Activated naive CD4-positive, alpha-beta T cell treated with anti-CD3 and anti-CD28 coated beads for 36 hours (primary cell): ENCODE measurements at regions not wholly inside any gene's neighbourhood (a gene's known extent, or its start where the extent isn't known, plus 50 kb on each side); places are given as distances from the start of the nearest gene placed in this dataset.

Experiments used
- CTCF ChIA-PET: fragments of 350-600 bp; sonication (Branson Sonifier 250); formaldehyde crosslinking; loops from one replicate; lab custom pipeline; 2021; ENCODE audit warnings: antibody characterized with exemption; lab: Charles Lee
- DNase-seq: peaks from one replicate; pipeline ENCODE4 v3.0.0-alpha.2; 2020
- H3K27ac Mint-ChIP-seq: one replicate; pipeline ENCODE4 v1.8.0; 2021; ENCODE audit warnings: mild to moderate bottlenecking, mixed read lengths
- H3K27me3 Mint-ChIP-seq: one replicate; pipeline ENCODE4 v1.8.0; 2021; ENCODE audit warnings: low read depth, mixed read lengths
- H3K36me3 Mint-ChIP-seq: one replicate; pipeline ENCODE4 v1.8.0; 2021; ENCODE audit warnings: low read depth, mixed read lengths
- H3K4me1 Mint-ChIP-seq: one replicate; pipeline ENCODE4 v1.8.0; 2021; ENCODE audit warnings: low read depth, mixed read lengths
- H3K4me3 Mint-ChIP-seq: one replicate; pipeline ENCODE4 v1.8.0; 2021; ENCODE audit warnings: mild to moderate bottlenecking, moderate library complexity, mixed read lengths
- H3K9me3 Mint-ChIP-seq: one replicate; pipeline ENCODE4 v1.8.0; 2021; ENCODE audit warnings: mixed read lengths
- intact Hi-C: fragments of 100-400 bp; cut with micrococcal nuclease; formaldehyde crosslinking; loops from one replicate; pipeline ENCODE4 v1.15.1; 2023

DNA sequence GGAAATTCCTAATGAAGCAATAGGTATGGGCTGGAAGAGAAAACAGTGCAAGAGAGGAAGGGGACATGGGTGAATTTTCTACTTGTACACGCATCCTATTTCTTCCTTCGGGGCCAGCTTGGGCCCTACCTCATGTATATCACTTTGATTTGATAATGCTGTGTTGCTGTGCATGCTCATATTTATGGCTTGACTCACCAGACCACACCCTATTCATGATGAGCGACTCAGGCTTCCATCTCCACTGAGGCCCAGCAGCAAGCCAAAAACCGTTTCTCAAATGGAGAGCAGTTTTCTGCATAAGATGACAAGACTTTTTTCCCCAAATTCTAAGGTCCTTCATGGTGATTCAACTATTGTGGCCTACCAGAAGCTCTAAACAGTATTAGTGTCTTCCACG, 2039.1 kb upstream of the CDH9 start:
- CTCF ChIA-PET, result no interaction called here
- H3K4me1 Mint-ChIP-seq, result no peaks in the 10 kb centered on the region
- H3K27ac Mint-ChIP-seq, result no peak overlapping the region
- H3K36me3 Mint-ChIP-seq, result no peaks in the 10 kb centered on the region
- H3K27me3 Mint-ChIP-seq, result no peaks in the 10 kb centered on the region
- DNase-seq, result no peak
- intact Hi-C loops, result no loop called here
- peaks cover 9% of the 10 kb centered on the region for H3K9me3 Mint-ChIP-seq
- no peak overlapping the region for H3K4me3 Mint-ChIP-seq

DNA sequence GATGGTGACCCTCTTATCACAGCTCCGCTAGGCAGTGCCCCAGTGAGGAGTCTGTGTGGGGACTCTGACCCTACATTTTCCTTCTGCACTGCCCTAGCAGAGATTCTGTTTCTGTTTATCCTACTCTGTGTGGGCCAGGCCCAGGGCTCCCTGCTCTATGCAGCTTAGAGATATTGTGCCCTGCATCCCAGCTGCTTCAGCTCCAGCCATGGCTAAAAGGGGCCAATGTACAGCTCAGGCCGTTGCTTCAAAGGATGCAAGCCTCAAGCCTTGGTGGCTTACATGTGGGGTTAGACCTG, 2030.7 kb upstream of the CDH9 start:
- CTCF ChIA-PET, result no interaction called here
- H3K4me1 Mint-ChIP-seq, result no peaks in the 10 kb centered on the region
- no peak overlapping the region for H3K27ac Mint-ChIP-seq
- no peaks in the 10 kb centered on the region for H3K36me3 Mint-ChIP-seq
- DNase-seq, result no peak
- no peak overlapping the region for H3K4me3 Mint-ChIP-seq
- H3K27me3 Mint-ChIP-seq, result no peaks in the 10 kb centered on the region
- H3K9me3 Mint-ChIP-seq, result peaks cover 17% of the 10 kb centered on the region
- intact Hi-C loops, result no loop called here

DNA sequence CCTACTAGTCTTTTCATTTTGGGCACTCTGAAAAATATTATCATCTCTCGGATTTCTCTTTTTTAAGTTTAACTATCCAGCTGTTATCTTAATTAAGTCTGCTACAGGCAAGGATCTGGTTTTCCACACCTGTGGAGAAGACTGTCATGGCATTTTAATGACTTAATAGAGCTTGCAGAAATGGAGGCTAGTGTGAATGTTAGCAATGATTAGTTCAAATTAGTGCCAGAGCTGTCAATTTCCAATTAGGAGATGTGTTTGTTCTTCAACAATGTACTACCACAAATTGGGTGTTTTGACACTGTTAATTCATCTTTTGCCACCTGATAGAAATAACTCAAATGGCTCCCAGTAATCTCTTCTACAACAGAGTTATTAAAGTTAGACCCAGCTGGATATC, 2023.0 kb upstream of the CDH9 start:
- Mint-ChIP-seq H3K27ac (no peak overlapping the region), H3K36me3 (no peaks in the 10 kb centered on the region), H3K9me3 (peaks cover 13% of the 10 kb centered on the region), H3K4me1 (no peaks in the 10 kb centered on the region), H3K4me3 (no peak overlapping the region), H3K27me3 (no peaks in the 10 kb centered on the region)
- CTCF ChIA-PET, result no interaction called here
- no peak for DNase-seq
- intact Hi-C loops, result no loop called here

DNA sequence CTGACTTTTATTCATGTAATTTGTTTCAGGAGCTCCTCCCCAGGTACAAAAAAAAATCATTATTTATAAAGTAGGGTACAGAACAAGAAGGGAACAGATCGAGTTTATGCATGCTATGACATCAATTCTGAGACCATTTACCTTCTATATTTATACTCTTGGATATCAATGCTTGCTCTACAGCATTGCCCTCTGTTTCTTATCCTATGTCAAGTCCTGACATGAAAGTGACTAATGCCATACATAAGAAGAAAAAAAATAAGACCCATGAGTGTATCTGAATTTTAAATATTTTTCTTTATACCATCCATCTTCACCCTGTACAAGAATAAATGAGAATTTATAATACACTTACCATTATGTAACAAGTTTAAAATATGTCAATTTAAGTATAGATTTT, 2016.3 kb upstream of the CDH9 start:
- H3K9me3 Mint-ChIP-seq, result peaks cover 2% of the 10 kb centered on the region
- H3K4me3 Mint-ChIP-seq, result no peak overlapping the region
- H3K27ac Mint-ChIP-seq, result no peak overlapping the region
- no peaks in the 10 kb centered on the region for H3K36me3 Mint-ChIP-seq
- H3K4me1 Mint-ChIP-seq, result no peaks in the 10 kb centered on the region
- intact Hi-C loops, result no loop called here
- no peaks in the 10 kb centered on the region for H3K27me3 Mint-ChIP-seq
- DNase-seq, result no peak
- CTCF ChIA-PET, result interaction anchor here (0.6 kb wide), 1 partner anchor 193 kb away, joined by 3 read pairs; no protein-coding TSS in a partner anchor

DNA sequence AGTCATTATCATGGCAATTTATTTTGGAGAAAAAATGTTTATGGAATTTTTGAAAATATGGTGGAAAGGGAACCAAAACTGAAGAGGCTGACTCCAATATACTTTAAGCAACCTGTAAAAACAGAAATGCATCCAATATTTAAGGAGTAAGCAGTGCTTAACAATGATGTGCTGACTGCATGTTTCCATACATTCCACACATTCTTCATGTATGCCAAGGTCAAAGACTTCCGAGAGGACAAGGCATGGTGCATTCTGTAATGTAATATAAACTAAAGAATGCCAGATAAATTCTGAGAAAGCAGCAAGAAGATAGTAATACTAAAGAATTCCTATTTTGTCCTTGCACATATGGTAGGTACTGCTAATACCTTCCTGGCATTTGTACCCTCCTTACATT, 2015.9 kb upstream of the CDH9 start:
- no peak for DNase-seq
- CTCF ChIA-PET, result no interaction called here
- Mint-ChIP-seq H3K4me1 (no peaks in the 10 kb centered on the region), H3K27me3 (no peaks in the 10 kb centered on the region), H3K36me3 (no peaks in the 10 kb centered on the region), H3K27ac (no peak overlapping the region), H3K4me3 (no peak overlapping the region), H3K9me3 (peaks cover 2% of the 10 kb centered on the region)
- intact Hi-C loops, result no loop called here

DNA sequence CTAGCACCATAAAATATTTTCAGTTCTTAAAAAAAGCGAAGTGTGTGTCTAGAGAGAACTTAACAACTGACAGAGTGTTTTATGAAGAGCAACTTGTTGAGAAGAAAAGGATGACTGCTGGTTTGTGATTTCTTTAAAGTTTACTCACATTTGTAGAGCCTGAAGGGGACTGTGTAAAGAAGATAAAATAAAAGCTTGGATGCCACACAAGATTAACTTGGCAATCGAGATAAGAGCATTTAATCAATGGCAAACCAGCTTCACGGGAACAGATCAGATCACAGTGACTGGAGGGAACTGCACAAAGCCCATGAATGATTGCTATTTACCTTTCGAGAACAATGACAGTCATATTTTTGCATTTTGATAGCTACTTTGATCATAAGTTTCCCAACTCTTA, 2013.1 kb upstream of the CDH9 start:
- intact Hi-C loops, result no loop called here
- Mint-ChIP-seq H3K4me3 (no peak overlapping the region), H3K9me3 (no peaks in the 10 kb centered on the region), H3K27me3 (no peaks in the 10 kb centered on the region), H3K4me1 (no peaks in the 10 kb centered on the region), H3K27ac (no peak overlapping the region), H3K36me3 (no peaks in the 10 kb centered on the region)
- CTCF ChIA-PET, result no interaction called here
- no peak for DNase-seq

DNA sequence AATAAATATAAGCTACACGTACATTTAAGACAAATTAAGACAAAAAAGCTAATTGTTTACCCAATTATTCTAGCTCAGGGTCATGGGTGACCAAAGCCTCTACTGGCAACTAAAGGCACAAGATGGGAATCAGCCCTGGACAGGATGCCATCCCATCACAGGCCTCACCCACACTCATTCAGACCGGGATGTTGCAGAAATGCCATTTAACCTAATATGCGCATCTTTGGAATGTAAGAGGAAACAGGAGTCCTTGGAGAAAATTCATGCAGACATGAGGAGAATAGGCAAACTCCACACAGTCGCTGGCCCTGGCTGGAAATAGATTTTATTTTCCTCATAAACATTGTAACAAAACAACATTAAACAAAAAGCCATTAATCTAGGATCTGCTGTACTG, 2003.8 kb upstream of the CDH9 start:
- no peak for DNase-seq
- Mint-ChIP-seq H3K9me3 (peaks cover 5% of the 10 kb centered on the region), H3K27ac (no peak overlapping the region), H3K4me1 (no peaks in the 10 kb centered on the region), H3K27me3 (no peaks in the 10 kb centered on the region), H3K4me3 (no peak overlapping the region), H3K36me3 (no peaks in the 10 kb centered on the region)
- CTCF ChIA-PET, result no interaction called here
- intact Hi-C loops, result no loop called here

DNA sequence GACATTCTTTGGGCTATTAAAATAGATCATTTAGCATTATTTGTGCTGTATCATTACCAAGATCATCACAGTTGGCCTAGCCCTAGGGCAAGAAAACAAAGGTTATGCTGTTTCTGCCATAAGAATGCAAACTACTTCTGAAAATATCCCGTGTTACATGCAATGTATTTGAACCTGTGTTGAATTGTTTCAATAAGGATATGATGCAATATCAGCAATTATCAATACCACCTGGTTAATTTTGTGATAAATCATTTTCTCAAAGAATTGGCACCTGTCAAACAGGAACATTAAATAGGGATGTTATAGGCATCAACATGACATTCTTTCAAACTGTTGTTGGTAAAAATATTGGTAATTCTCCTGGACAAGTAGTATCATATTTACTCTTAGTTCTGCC, 2002.0 kb upstream of the CDH9 start:
- H3K36me3 Mint-ChIP-seq, result no peaks in the 10 kb centered on the region
- no peaks in the 10 kb centered on the region for H3K4me1 Mint-ChIP-seq
- H3K27me3 Mint-ChIP-seq, result no peaks in the 10 kb centered on the region

DNA sequence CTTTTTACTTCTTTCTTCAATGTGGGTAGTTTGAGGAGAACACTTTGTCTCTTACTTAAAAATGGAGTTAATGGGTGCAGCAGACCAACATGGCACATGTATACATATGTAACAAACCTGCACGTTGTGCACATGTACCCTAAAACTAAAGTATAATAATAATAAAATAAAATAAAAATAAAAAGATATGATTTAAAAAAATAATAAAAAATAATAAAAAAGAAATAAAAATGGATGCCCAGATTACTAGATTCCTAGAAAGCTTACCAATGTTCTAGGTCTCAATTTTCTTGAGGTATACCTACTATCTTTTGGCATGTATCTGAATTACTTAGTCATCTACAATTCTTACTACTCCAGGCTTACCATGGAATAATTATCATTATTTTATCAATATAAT, 2001.6 kb upstream of the CDH9 start:
- Mint-ChIP-seq H3K36me3 (no peaks in the 10 kb centered on the region), H3K9me3 (peaks cover 5% of the 10 kb centered on the region), H3K4me1 (no peaks in the 10 kb centered on the region), H3K4me3 (no peak overlapping the region), H3K27ac (no peak overlapping the region), H3K27me3 (no peaks in the 10 kb centered on the region)
- DNase-seq, result no peak
- intact Hi-C loops, result no loop called here
- CTCF ChIA-PET, result no interaction called here

More for the DNA sequence above, 2002.0 kb upstream of the CDH9 start:
- no peak overlapping the region for H3K4me3 Mint-ChIP-seq
- H3K9me3 Mint-ChIP-seq, result peaks cover 5% of the 10 kb centered on the region
- H3K27ac Mint-ChIP-seq, result no peak overlapping the region
- CTCF ChIA-PET, result no interaction called here
- DNase-seq, result no peak
- intact Hi-C loops, result no loop called here

DNA sequence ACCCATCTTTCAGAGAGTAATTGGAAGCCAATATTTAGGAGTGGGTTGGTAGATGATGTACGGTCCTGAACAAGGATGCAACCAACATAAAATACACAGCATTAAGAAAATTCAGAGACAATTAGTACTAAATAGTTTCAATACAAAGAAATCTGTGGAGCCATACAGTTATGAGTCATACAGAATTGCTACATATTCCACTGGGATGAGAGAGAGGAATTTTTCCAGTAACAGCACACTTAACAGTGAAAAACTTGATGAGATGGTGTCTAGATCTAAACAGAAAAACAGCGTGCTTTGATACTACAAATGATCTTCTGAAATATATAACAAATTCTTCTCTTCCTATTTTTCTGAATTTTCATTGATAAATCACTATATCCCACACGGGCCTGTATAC, 1999.3 kb upstream of the CDH9 start:
- Mint-ChIP-seq H3K9me3 (peaks cover 6% of the 10 kb centered on the region), H3K27me3 (no peaks in the 10 kb centered on the region), H3K4me3 (no peak overlapping the region), H3K27ac (no peak overlapping the region), H3K4me1 (no peaks in the 10 kb centered on the region), H3K36me3 (no peaks in the 10 kb centered on the region)
- intact Hi-C loops, result no loop called here
- CTCF ChIA-PET, result no interaction called here
- no peak for DNase-seq

DNA sequence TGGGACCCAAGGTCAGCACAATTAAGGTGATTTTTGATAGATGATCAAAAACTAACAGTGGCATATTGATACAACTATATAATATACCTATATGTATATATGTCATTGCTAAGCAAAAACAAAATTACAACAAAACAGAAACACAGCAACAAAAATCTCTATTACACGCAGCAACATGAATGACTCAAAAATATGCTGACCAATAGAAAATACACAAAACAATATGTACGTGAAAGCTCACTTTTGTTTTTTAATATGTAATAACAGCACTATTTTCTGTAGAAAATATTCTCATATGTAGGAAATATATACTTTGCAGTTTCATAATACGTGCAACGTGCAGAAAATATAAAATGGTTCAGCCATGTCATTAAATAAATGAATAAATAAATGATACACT, 1985.7 kb upstream of the CDH9 start:
- intact Hi-C loops, result no loop called here
- no peaks in the 10 kb centered on the region for H3K27me3 Mint-ChIP-seq
- H3K4me1 Mint-ChIP-seq, result no peaks in the 10 kb centered on the region
- DNase-seq, result no peak
- H3K4me3 Mint-ChIP-seq, result no peak overlapping the region
- peaks cover 6% of the 10 kb centered on the region for H3K9me3 Mint-ChIP-seq
- no peaks in the 10 kb centered on the region for H3K36me3 Mint-ChIP-seq
- no peak overlapping the region for H3K27ac Mint-ChIP-seq
- CTCF ChIA-PET, result no interaction called here

DNA sequence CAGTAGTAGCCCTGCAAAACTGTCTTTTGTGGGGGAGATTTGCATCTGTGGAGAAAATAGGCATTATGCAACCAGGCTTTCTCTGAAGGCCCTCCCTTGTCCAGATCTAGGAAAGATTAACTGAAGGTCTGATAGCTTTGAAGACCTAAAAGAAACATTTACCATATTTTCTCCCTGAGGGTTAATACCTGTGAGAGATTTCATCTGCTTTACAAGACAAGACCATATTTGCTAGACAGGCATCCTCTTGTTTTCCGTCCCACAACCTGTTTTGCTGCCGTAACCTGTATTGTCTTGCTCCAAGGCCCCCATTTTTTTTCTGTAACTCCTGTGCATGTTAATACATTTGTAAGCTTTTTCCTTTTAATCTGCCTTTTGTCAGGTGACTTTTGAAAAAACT, 1985.2 kb upstream of the CDH9 start:
- H3K27me3 Mint-ChIP-seq, result no peaks in the 10 kb centered on the region
- intact Hi-C loops, result no loop called here
- CTCF ChIA-PET, result no interaction called here
- no peaks in the 10 kb centered on the region for H3K4me1 Mint-ChIP-seq
- peaks cover 6% of the 10 kb centered on the region for H3K9me3 Mint-ChIP-seq
- H3K36me3 Mint-ChIP-seq, result no peaks in the 10 kb centered on the region
- no peak overlapping the region for H3K4me3 Mint-ChIP-seq
- H3K27ac Mint-ChIP-seq, result no peak overlapping the region
- no peak for DNase-seq

DNA sequence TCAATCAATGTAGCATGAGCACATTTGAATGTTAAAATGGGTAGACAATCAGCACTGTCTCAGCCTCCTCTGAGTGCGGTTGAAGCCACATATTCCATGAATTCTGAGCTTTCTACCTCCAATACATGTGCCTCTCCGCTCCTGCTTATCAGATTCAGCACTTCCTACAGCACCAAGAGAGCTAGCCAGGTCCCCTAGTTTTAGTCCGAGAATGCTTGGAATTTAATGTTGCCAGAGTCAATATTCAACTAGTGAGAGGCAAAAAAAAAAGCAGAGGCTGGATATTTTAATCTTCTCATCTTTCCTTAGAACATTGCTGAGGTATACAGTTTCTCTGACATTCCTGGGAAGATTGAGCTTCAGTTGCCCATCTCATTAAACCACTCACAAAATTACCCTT, 1979.1 kb upstream of the CDH9 start:
- Mint-ChIP-seq H3K27me3 (no peaks in the 10 kb centered on the region), H3K4me1 (no peaks in the 10 kb centered on the region), H3K9me3 (peaks cover 4% of the 10 kb centered on the region), H3K4me3 (no peak overlapping the region), H3K27ac (no peak overlapping the region), H3K36me3 (no peaks in the 10 kb centered on the region)
- intact Hi-C loops, result no loop called here
- CTCF ChIA-PET, result no interaction called here
- DNase-seq, result no peak

DNA sequence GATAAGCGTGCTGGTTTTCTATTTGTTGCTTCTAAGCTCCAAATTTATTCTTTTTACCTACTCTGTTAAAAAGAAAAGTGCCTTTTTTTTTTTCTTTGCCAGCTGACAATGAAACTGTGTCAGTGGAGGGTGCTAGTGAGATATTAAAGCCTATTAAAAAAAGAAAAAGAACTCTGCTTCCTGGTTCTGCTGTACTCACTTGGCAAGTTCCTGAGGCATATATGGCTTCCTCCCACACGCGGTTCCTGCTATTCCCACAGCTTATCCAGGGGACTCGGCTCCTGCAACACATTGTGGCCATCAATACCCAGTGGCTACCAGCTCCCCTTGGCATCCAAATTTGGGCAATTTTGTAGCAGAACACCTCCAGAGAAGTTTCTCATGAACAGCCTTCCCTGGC, 1977.7 kb upstream of the CDH9 start:
- Mint-ChIP-seq H3K9me3 (peaks cover 4% of the 10 kb centered on the region), H3K36me3 (no peaks in the 10 kb centered on the region), H3K4me3 (no peak overlapping the region), H3K4me1 (no peaks in the 10 kb centered on the region), H3K27me3 (no peaks in the 10 kb centered on the region), H3K27ac (no peak overlapping the region)
- no peak for DNase-seq
- CTCF ChIA-PET, result interaction anchor here (0.9 kb wide), 1 partner anchor 11 kb away, joined by 3 read pairs; no protein-coding TSS in a partner anchor
- intact Hi-C loops, result no loop called here
